ENCODE measurements at regions not wholly inside any gene's neighbourhood (a gene's known extent, or its start where the extent isn't known, plus 50 kb on each side); places are given as distances from the start of the nearest gene placed in this dataset.

GRCh38 chr11:134858783-134859480 is 446.9 kb upstream of the B3GAT1 start:
- Mint-ChIP-seq H3K9me3 (peaks cover 0 to 2% of the 10 kb centered on the region in 2 experiments; a peak in 2 of 5 replicates), H3K27me3 (ENCODE audit: low read depth) (peaks cover 3% of the 10 kb centered on the region; the same call in 1 of the 2 replicates), H3K36me3 (ENCODE audit: insufficient read depth in 1 of 3, low read depth in 3 of 3) (no peaks in the 10 kb centered on the region), H3K4me3 (no peak overlapping the region), H3K4me1 (peaks cover 6 to 7% of the 10 kb centered on the region in 2 experiments; a peak in 3 of 4 replicates), H3K27ac (peak overlapping the region in 1 of 3 experiments; percentile 72; a peak in 2 of 7 replicates)
- no peak for DNase-seq
- no CpG with 5 or more reads among the region's 8 CpGs for WGBS (ENCODE audit: extremely low coverage, insufficient read length, low lambda C conversion rate)
- no peak for TF ChIP-seq CTCF (conservative IDR thresholded peaks at IDR 0.05)
- H2BK20ac ChIP-seq (ENCODE audit: low read depth, low read length, poor library complexity, severe bottlenecking), result no peak overlapping the region
- H3K79me2 ChIP-seq (ENCODE audit: insufficient read depth, low read length), result no peaks in the 10 kb centered on the region
- H4K91ac ChIP-seq (ENCODE audit: insufficient read length, low read depth, low read length), result no peak overlapping the region
- no peak overlapping the region for H3K4ac ChIP-seq (ENCODE audit: low read depth, low read length)
- H3K27me3 ChIP-seq (ENCODE audit: insufficient read depth, low read length), result no peaks in the 10 kb centered on the region
- H2BK15ac ChIP-seq (ENCODE audit: low read depth, low read length), result no peak overlapping the region
- no peak overlapping the region for H2BK120ac ChIP-seq (ENCODE audit: low read depth, low read length, poor library complexity, severe bottlenecking)
- H3K23me2 ChIP-seq (ENCODE audit: insufficient read length, low read depth, low read length, poor library complexity, severe bottlenecking), result no peaks in the 10 kb centered on the region
- no peaks in the 10 kb centered on the region for H3K4me1 ChIP-seq (ENCODE audit: insufficient read depth, low read length)
- H2AFZ ChIP-seq (ENCODE audit: low read length), result no peak overlapping the region
- no peak overlapping the region for H3K4me2 ChIP-seq (ENCODE audit: insufficient read depth, insufficient read length, low read length)
- H4K20me1 ChIP-seq (ENCODE audit: control insufficient read depth, insufficient read depth, insufficient read length), result no peaks in the 10 kb centered on the region
- no peak overlapping the region for H2BK5ac ChIP-seq (ENCODE audit: insufficient read length, low read length)
- H3K9me3 ChIP-seq (ENCODE audit: control insufficient read depth, low read depth, low read length), result no peaks in the 10 kb centered on the region
- no peak overlapping the region for H3T11ph ChIP-seq (ENCODE audit: low read length)
- H4K5ac ChIP-seq (ENCODE audit: insufficient read length, low read depth, low read length), result no peak overlapping the region
- H3K14ac ChIP-seq (ENCODE audit: insufficient read depth, low read length), result no peak overlapping the region
- H3K27ac ChIP-seq (ENCODE audit: insufficient read length, low read depth, low read length), result no peak overlapping the region
- H4K8ac ChIP-seq (replicated peaks; ENCODE audit: insufficient read length, low read depth, low read length), result no peak overlapping the region
- no peak overlapping the region for H2BK12ac ChIP-seq (ENCODE audit: insufficient read length, low read depth, low read length)
- no peaks in the 10 kb centered on the region for H3K79me1 ChIP-seq (ENCODE audit: insufficient read depth, low read depth, low read length, poor library complexity, severe bottlenecking)
- no peak overlapping the region for H3K56ac ChIP-seq (ENCODE audit: insufficient read length, low read depth, low read length)
- H2AK5ac ChIP-seq (ENCODE audit: insufficient read length, low read length), result no peak overlapping the region
- no peak overlapping the region for H3K9ac ChIP-seq (ENCODE audit: extremely low read depth, insufficient read length, low read length)
- no peak overlapping the region for H3K23ac ChIP-seq (ENCODE audit: insufficient read length, low read depth, low read length)
- no peak overlapping the region for H3K18ac ChIP-seq (ENCODE audit: insufficient read length, low read depth, low read length)
